Activated CD4-positive, alpha-beta memory T cell treated with anti-CD3 and anti-CD28 coated beads for 36 hours (primary cell): ENCODE measurements at regions not wholly inside any gene's neighbourhood (a gene's known extent, or its start where the extent isn't known, plus 50 kb on each side); places are given as distances from the start of the nearest gene placed in this dataset.
"Not testable (repeated sequence)": the region's sequence is repeated elsewhere in the genome, so short reads cannot be mapped to it uniquely, and the experiment has no call there.

Experiments used
- CTCF ChIA-PET: fragments of 350-600 bp; sonication (Branson Sonifier 250); formaldehyde crosslinking; loops from one replicate; lab custom pipeline; 2021; ENCODE audit warnings: antibody characterized with exemption, inconsistent platforms; lab: Charles Lee
- POLR2A ChIA-PET: fragments of 350-600 bp; sonication (Branson Sonifier 250); formaldehyde crosslinking; loops from one replicate; lab custom pipeline; 2021; ENCODE audit warnings: antibody characterized with exemption; lab: Charles Lee
- DNase-seq: peaks from one replicate; pipeline ENCODE4 v3.0.0-alpha.2; 2020
- H3K27ac Mint-ChIP-seq: one replicate; pipeline ENCODE4 v1.8.0; 2021; ENCODE audit warnings: mixed read lengths
- H3K27me3 Mint-ChIP-seq: one replicate; pipeline ENCODE4 v1.8.0; 2021; ENCODE audit warnings: mixed read lengths
- H3K36me3 Mint-ChIP-seq: one replicate; pipeline ENCODE4 v1.8.0; 2021; ENCODE audit warnings: mixed read lengths
- H3K4me1 Mint-ChIP-seq: one replicate; pipeline ENCODE4 v1.8.0; 2021; ENCODE audit warnings: low read depth, mixed read lengths
- H3K4me3 Mint-ChIP-seq: one replicate; pipeline ENCODE4 v1.8.0; 2021; ENCODE audit warnings: mild to moderate bottlenecking, mixed read lengths
- H3K9me3 Mint-ChIP-seq: one replicate; pipeline ENCODE4 v1.8.0; 2021; ENCODE audit warnings: mixed read lengths
- intact Hi-C: fragments of 100-400 bp; cut with micrococcal nuclease; formaldehyde crosslinking; loops from one replicate; pipeline ENCODE4 v1.15.1; 2023

GRCh38 chr18:1732143-1732542, 827.5 kb downstream of the ADCYAP1 start:
- H3K4me3 Mint-ChIP-seq: no peak overlapping the region
- H3K9me3 Mint-ChIP-seq: no peaks in the 10 kb centered on the region
- ChIA-PET POLR2A (no interaction called here), CTCF (no interaction called here)
- intact Hi-C loops: no loop called here
- DNase-seq: no peak
- no peak overlapping the region for H3K27ac Mint-ChIP-seq
- H3K36me3 Mint-ChIP-seq: no peaks in the 10 kb centered on the region
- no peaks in the 10 kb centered on the region for H3K27me3 Mint-ChIP-seq
- H3K4me1 Mint-ChIP-seq: no peaks in the 10 kb centered on the region

DNA sequence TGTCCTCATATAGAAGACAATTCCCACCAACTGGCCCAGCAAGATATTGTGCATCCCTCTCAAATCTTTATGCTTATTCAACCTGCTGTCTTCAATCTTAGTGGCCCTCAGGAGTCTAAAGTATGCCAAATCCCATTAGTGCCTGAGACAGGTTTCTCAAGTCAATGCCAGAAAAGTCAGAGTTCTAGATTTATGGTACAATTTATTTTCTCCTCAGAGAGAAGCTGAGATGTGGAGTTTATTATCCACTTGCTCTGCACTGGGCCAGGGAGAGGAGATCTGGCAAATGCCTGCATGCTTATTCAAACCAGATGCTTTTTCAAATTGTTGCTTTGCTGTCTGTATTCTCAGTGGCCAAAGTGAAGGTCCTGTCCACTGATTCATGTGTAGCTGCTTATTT, 825.2 kb downstream of the METTL4 start:
- no peaks in the 10 kb centered on the region for H3K27me3 Mint-ChIP-seq
- CTCF ChIA-PET: no interaction called here
- POLR2A ChIA-PET: no interaction called here
- H3K4me1 Mint-ChIP-seq: no peaks in the 10 kb centered on the region
- intact Hi-C loops: no loop called here
- H3K9me3 Mint-ChIP-seq: no peaks in the 10 kb centered on the region
- H3K36me3 Mint-ChIP-seq: no peaks in the 10 kb centered on the region
- no peak for DNase-seq
- no peak overlapping the region for H3K4me3 Mint-ChIP-seq
- no peak overlapping the region for H3K27ac Mint-ChIP-seq

- H3K27me3 Mint-ChIP-seq: no peaks in the 10 kb centered on the region
- no peaks in the 10 kb centered on the region for H3K4me1 Mint-ChIP-seq
- intact Hi-C loops: no loop called here
- peaks cover 2% of the 10 kb centered on the region for H3K9me3 Mint-ChIP-seq
- no peak overlapping the region for H3K27ac Mint-ChIP-seq
- ChIA-PET CTCF (no interaction called here), POLR2A (no interaction called here)
- DNase-seq: no peak
- H3K36me3 Mint-ChIP-seq: no peaks in the 10 kb centered on the region
- no peak overlapping the region for H3K4me3 Mint-ChIP-seq
These were observed 820.1 kb downstream of the METTL4 start for GRCh38 chr18:1751249-1751648.

- DNase-seq: no peak
- Mint-ChIP-seq H3K27ac (no peak overlapping the region), H3K36me3 (no peaks in the 10 kb centered on the region), H3K9me3 (peaks cover under 1% of the 10 kb centered on the region), H3K4me1 (no peaks in the 10 kb centered on the region), H3K4me3 (no peak overlapping the region), H3K27me3 (no peaks in the 10 kb centered on the region)
- POLR2A ChIA-PET: no interaction called here
- CTCF ChIA-PET: no interaction called here
- intact Hi-C loops: no loop called here
These were observed 810.4 kb downstream of the METTL4 start for GRCh38 chr18:1760901-1761300.

DNA sequence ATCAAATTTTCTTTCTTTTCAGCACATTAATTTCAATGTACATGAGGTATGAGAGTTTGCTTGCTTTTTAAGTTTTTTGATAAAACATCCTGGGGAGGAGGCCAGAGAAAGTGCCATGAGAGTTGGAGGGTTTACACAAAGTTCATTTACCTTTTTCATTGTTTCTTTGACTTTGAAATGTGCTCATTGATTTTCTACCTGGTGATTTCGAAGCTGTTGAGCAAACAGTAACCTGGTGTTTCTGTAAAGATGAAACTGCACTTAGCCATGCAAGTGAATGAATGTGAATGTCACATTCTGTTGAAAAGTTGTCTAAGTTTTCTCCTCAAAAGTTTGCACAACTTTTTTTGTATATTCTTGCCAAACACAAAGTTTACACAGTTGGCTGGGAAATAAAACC, 797.0 kb downstream of the METTL4 start:
- Mint-ChIP-seq H3K9me3 (no peaks in the 10 kb centered on the region), H3K4me1 (no peaks in the 10 kb centered on the region), H3K27ac (no peak overlapping the region), H3K4me3 (no peak overlapping the region), H3K36me3 (no peaks in the 10 kb centered on the region), H3K27me3 (no peaks in the 10 kb centered on the region)
- no peak for DNase-seq
- intact Hi-C loops: no loop called here
- ChIA-PET POLR2A (no interaction called here), CTCF (no interaction called here)

DNA sequence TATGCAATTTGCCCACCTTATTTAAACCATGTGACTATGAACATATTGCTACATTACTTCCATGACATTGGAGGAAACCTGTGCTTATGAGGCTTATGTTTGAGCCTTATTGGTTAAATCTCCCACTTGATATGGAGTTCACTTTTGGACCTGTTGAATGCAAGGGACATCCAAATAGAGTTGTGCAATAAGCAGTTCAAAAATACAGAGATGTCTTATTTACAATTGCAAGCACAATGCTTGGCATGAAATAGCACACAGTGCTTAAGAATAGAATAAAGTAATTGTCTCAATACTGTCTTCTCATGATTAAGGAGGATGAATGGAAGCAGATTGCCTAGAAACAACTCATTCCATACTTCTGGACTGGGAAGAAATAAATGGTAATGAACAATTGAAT, 793.5 kb downstream of the METTL4 start:
- Mint-ChIP-seq H3K27me3 (no peaks in the 10 kb centered on the region), H3K36me3 (no peaks in the 10 kb centered on the region)

DNA sequence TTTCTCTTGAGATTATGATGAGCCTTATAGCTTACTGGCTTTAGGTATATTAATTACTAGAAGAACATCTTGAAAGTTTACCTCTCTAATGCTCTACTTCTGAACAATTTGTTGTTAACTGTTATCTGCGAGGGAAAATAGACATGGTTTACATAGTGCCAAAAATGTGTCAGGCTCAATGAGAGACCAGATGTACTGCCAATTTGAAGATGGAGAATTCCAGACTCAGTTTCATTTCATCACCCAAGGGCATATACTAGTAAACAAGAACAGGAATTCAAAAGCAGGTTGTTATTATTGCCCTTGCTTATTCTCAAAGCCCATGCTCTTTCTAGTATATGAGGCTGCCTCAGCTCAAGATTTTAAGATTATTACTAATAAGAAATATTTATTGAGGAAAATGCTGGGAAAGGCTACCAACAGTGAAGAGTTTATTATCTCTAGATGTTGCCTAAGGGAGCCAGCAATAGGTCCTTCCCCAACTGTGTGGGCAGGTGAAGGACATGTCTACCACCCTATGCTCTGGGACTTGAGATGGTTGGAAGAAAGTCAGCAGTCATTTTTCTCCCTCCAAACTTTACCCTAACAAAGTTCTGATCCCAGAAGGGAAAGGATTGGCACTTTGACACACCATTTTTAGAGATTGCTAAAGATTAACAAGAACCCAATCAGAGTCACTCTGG, 792.7 kb downstream of the METTL4 start:
- no peaks in the 10 kb centered on the region for H3K9me3 Mint-ChIP-seq
- POLR2A ChIA-PET: no interaction called here
- H3K4me1 Mint-ChIP-seq: no peaks in the 10 kb centered on the region
- H3K4me3 Mint-ChIP-seq: no peak overlapping the region
- CTCF ChIA-PET: no interaction called here
- no peaks in the 10 kb centered on the region for H3K36me3 Mint-ChIP-seq
- H3K27ac Mint-ChIP-seq: no peak overlapping the region
- intact Hi-C loops: no loop called here
- no peaks in the 10 kb centered on the region for H3K27me3 Mint-ChIP-seq
- DNase-seq: no peak

More for the DNA sequence above, 793.5 kb downstream of the METTL4 start:
- ChIA-PET POLR2A (no interaction called here), CTCF (no interaction called here)
- no peak for DNase-seq
- Mint-ChIP-seq H3K27ac (no peak overlapping the region), H3K4me3 (no peak overlapping the region), H3K9me3 (no peaks in the 10 kb centered on the region), H3K4me1 (no peaks in the 10 kb centered on the region)
- intact Hi-C loops: no loop called here

DNA sequence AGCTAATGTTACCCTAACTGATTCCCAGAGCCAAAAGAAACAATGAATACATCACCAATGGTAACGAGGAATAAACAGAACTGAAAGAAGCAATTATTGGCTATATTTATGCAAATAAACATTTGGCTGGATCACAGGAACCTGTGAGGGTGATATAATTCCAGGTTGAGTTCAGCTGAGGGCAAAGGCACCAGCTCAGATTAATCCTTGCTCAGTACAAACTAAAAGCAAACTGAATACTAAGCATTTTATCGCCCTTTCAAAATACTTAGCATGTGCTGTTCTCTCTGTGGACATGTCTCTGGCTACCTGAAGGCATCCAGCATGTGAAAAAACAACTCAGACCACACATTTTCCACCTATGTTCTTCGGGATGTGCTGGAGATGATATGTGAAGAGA, 791.7 kb downstream of the METTL4 start:
- H3K27ac Mint-ChIP-seq: no peak overlapping the region
- H3K36me3 Mint-ChIP-seq: no peaks in the 10 kb centered on the region
- POLR2A ChIA-PET: no interaction called here
- H3K4me3 Mint-ChIP-seq: no peak overlapping the region
- CTCF ChIA-PET: no interaction called here
- intact Hi-C loops: no loop called here
- H3K9me3 Mint-ChIP-seq: no peaks in the 10 kb centered on the region
- no peak for DNase-seq
- no peaks in the 10 kb centered on the region for H3K27me3 Mint-ChIP-seq
- no peaks in the 10 kb centered on the region for H3K4me1 Mint-ChIP-seq

DNA sequence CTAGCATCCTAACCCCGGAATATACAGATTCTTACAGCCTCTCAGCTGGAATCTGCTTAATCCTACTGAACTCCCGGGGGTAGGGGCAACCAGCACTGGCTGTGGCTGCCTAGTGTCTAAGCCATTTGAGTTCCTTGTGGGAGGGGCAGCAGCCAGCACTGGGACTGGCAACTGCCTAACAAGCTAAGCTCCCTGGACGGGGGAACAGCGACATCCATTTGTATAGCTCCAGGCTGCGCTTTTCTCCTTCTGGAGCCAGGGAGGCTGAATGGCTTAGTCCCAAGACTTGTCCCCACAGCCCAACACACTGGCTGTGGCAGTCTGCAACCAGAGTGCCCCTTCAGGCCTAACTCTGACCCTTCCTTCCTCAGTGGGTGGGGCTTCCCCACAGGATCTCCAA, 787.2 kb downstream of the METTL4 start:
- Mint-ChIP-seq H3K4me3 (no peak overlapping the region), H3K36me3 (no peaks in the 10 kb centered on the region), H3K27ac (no peak overlapping the region), H3K27me3 (no peaks in the 10 kb centered on the region), H3K9me3 (peaks cover 2% of the 10 kb centered on the region), H3K4me1 (no peaks in the 10 kb centered on the region)
- no peak for DNase-seq
- ChIA-PET POLR2A (no interaction called here), CTCF (no interaction called here)
- intact Hi-C loops: no loop called here

GRCh38 chr18:1785980-1786379, 785.3 kb downstream of the METTL4 start:
- H3K27me3 Mint-ChIP-seq, H3K27ac Mint-ChIP-seq, DNase-seq, H3K36me3 Mint-ChIP-seq, CTCF ChIA-PET, H3K4me1 Mint-ChIP-seq, H3K9me3 Mint-ChIP-seq, H3K4me3 Mint-ChIP-seq, POLR2A ChIA-PET, intact Hi-C loops: not testable (repeated sequence)

GRCh38 chr18:1796636-1797035, 774.7 kb downstream of the METTL4 start:
- Mint-ChIP-seq H3K4me3 (no peak overlapping the region), H3K27ac (no peak overlapping the region), H3K9me3 (no peaks in the 10 kb centered on the region), H3K4me1 (no peaks in the 10 kb centered on the region), H3K36me3 (no peaks in the 10 kb centered on the region), H3K27me3 (no peaks in the 10 kb centered on the region)
- no peak for DNase-seq
- intact Hi-C loops: no loop called here
- POLR2A ChIA-PET: no interaction called here
- CTCF ChIA-PET: no interaction called here

- H3K27me3 Mint-ChIP-seq: no peaks in the 10 kb centered on the region
- H3K4me1 Mint-ChIP-seq: no peaks in the 10 kb centered on the region
- no peak overlapping the region for H3K4me3 Mint-ChIP-seq
- ChIA-PET CTCF (no interaction called here), POLR2A (no interaction called here)
- intact Hi-C loops: no loop called here
- H3K9me3 Mint-ChIP-seq: no peaks in the 10 kb centered on the region
- H3K36me3 Mint-ChIP-seq: no peaks in the 10 kb centered on the region
- H3K27ac Mint-ChIP-seq: no peak overlapping the region
- no peak for DNase-seq
These were observed 774.1 kb downstream of the METTL4 start for GRCh38 chr18:1797235-1797634.

DNA sequence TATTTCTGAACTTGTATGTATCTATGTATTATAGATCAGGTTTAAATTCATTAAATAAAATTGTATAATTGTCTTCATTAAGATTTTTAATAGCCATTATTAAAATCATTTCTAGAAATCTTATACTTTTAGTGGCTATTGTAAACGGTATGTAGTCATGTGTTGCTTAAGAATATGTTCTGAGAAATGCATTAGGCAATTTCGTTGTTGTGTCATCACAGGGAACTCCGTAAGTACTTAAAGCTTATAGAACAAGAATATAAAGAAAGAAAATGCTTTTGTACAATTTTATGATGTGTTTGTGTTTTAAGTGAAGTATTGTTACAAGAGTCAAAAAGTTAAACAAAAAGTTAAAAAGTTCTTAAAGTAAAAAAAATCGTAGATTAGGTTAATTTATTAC, 765.8 kb downstream of the METTL4 start:
- ChIA-PET CTCF (no interaction called here), POLR2A (no interaction called here)
- Mint-ChIP-seq H3K27me3 (no peaks in the 10 kb centered on the region), H3K27ac (no peak overlapping the region), H3K4me1 (no peaks in the 10 kb centered on the region), H3K36me3 (no peaks in the 10 kb centered on the region), H3K9me3 (no peaks in the 10 kb centered on the region), H3K4me3 (no peak overlapping the region)
- no peak for DNase-seq
- intact Hi-C loops: no loop called here
